ENCODE measurements at regions not wholly inside any gene's neighbourhood (a gene's known extent, or its start where the extent isn't known, plus 50 kb on each side); places are given as distances from the start of the nearest gene placed in this dataset.

- H3K27me3 ChIP-seq = no peaks in the 10 kb centered on the region
- H3K36me3 ChIP-seq = no peaks in the 10 kb centered on the region
- TF ChIP-seq EP300 (IDR thresholded peaks at IDR 0.05) = no peak
- TF ChIP-seq POLR2A (IDR thresholded peaks at IDR 0.05) = no peak
- TF ChIP-seq POLR2AphosphoS5 (IDR thresholded peaks at IDR 0.05) = no peak
- no peak for TF ChIP-seq CTCF (IDR thresholded peaks at IDR 0.05)
- no peaks in the 10 kb centered on the region for H3K9me3 ChIP-seq
- ATAC-seq = no peak
- WGBS, 2 donors (ENCODE audit: low coverage in 1 of 2) = 75 to 91% methylated on average over 1 of the region's 1 CpG
- no peaks in the 10 kb centered on the region for H3K4me1 ChIP-seq
- H3K27ac ChIP-seq = no peak overlapping the region
- no peak overlapping the region for H3K4me3 ChIP-seq
Observed at GRCh38 chr3:98984024-98984423, 82.5 kb upstream of the DCBLD2 start.

- TF ChIP-seq CTCF (IDR thresholded peaks at IDR 0.05) = no peak
- TF ChIP-seq POLR2A (IDR thresholded peaks at IDR 0.05) = no peak
- TF ChIP-seq EP300 (IDR thresholded peaks at IDR 0.05) = no peak
- no peak for TF ChIP-seq POLR2AphosphoS5 (IDR thresholded peaks at IDR 0.05)
- H3K27ac ChIP-seq = no peak overlapping the region
- H3K4me1 ChIP-seq = no peaks in the 10 kb centered on the region
- no peak for ATAC-seq
- H3K9me3 ChIP-seq = no peaks in the 10 kb centered on the region
- no peaks in the 10 kb centered on the region for H3K27me3 ChIP-seq
- H3K4me3 ChIP-seq = no peak overlapping the region
- H3K36me3 ChIP-seq = no peaks in the 10 kb centered on the region
- 48 to 72% methylated on average over 2 of the region's 2 CpGs for WGBS, 2 donors (ENCODE audit: low coverage in 1 of 2)
Observed at GRCh38 chr3:98982351-98982750, 80.9 kb upstream of the DCBLD2 start.

GRCh38 chr3:98980915-98981596 is 79.6 kb upstream of the DCBLD2 start:
- Histone ChIP-seq H3K36me3 (no peaks in the 10 kb centered on the region), H3K27ac (no peak overlapping the region), H3K4me3 (no peak overlapping the region), H3K27me3 (no peaks in the 10 kb centered on the region), H3K4me1 (no peaks in the 10 kb centered on the region), H3K9me3 (no peaks in the 10 kb centered on the region)
- no peak for TF ChIP-seq POLR2AphosphoS5 (IDR thresholded peaks at IDR 0.05)
- no peak for TF ChIP-seq EP300 (IDR thresholded peaks at IDR 0.05)
- TF ChIP-seq POLR2A (IDR thresholded peaks at IDR 0.05) = no peak
- no peak for TF ChIP-seq CTCF (IDR thresholded peaks at IDR 0.05)
- ATAC-seq = no peak
- WGBS, 2 donors (ENCODE audit: low coverage in 1 of 2) = 45 to 58% methylated on average over 2 of the region's 2 CpGs

- H3K9me3 ChIP-seq = no peaks in the 10 kb centered on the region
- no peaks in the 10 kb centered on the region for H3K4me1 ChIP-seq
- no peak overlapping the region for H3K4me3 ChIP-seq
- H3K27me3 ChIP-seq = no peaks in the 10 kb centered on the region
- no peak for ATAC-seq
- no peaks in the 10 kb centered on the region for H3K36me3 ChIP-seq
- H3K27ac ChIP-seq = no peak overlapping the region
- 59 to 67% methylated on average over 1 of the region's 1 CpG for WGBS, 2 donors (ENCODE audit: low coverage in 1 of 2)
- TF ChIP-seq POLR2A (IDR thresholded peaks at IDR 0.05) (no peak), CTCF (IDR thresholded peaks at IDR 0.05) (no peak), POLR2AphosphoS5 (IDR thresholded peaks at IDR 0.05) (no peak), EP300 (IDR thresholded peaks at IDR 0.05) (no peak)
Observed at GRCh38 chr3:98979296-98979695, 77.8 kb upstream of the DCBLD2 start.

- TF ChIP-seq POLR2AphosphoS5 (IDR thresholded peaks at IDR 0.05) = no peak
- no peak for TF ChIP-seq POLR2A (IDR thresholded peaks at IDR 0.05)
- TF ChIP-seq CTCF (IDR thresholded peaks at IDR 0.05) = no peak
- TF ChIP-seq EP300 (IDR thresholded peaks at IDR 0.05) = no peak
- no peaks in the 10 kb centered on the region for H3K4me1 ChIP-seq
- H3K4me3 ChIP-seq = no peak overlapping the region
- no peaks in the 10 kb centered on the region for H3K9me3 ChIP-seq
- no peak for ATAC-seq
- no peak overlapping the region for H3K27ac ChIP-seq
- no peaks in the 10 kb centered on the region for H3K36me3 ChIP-seq
- H3K27me3 ChIP-seq = no peaks in the 10 kb centered on the region
- 75 to 77% methylated on average over 2 to 3 of the region's 3 CpGs for WGBS, 2 donors (ENCODE audit: low coverage in 1 of 2)
Observed at GRCh38 chr3:98978068-98978811, 76.7 kb upstream of the DCBLD2 start.

Data from gastroesophageal sphincter (tissue), 4 donors.